HUES6 (cell line): ENCODE measurements at regions not wholly inside any gene's neighbourhood (a gene's known extent, or its start where the extent isn't known, plus 50 kb on each side); places are given as distances from the start of the nearest gene placed in this dataset.
"Not testable (repeated sequence)": the region's sequence is repeated elsewhere in the genome, so short reads cannot be mapped to it uniquely, and the experiment has no call there.

Experiments used
- H3K27ac ChIP-seq: 2 replicates; pipeline ENCODE4 v1.7.0; 2013; ENCODE audit warnings: low read depth, mild to moderate bottlenecking, low read length, inconsistent platforms
- H3K27me3 ChIP-seq: 2 replicates; pipeline ENCODE4 v1.6.1; 2013; ENCODE audit warnings: low read length; ENCODE audit not compliant: control insufficient read depth, insufficient read depth
- H3K36me3 ChIP-seq: 2 replicates; pipeline ENCODE4 v1.6.1; 2013; ENCODE audit warnings: low read length; ENCODE audit not compliant: control insufficient read depth, insufficient read depth
- H3K4me1 ChIP-seq: 2 replicates; pipeline ENCODE4 v1.6.1; 2013; ENCODE audit warnings: low read length; ENCODE audit not compliant: control insufficient read depth, insufficient read depth
- H3K4me3 ChIP-seq: 2 replicates; pipeline ENCODE4 v1.5.1; 2013; ENCODE audit warnings: low read depth, low read length
- H3K9ac ChIP-seq: one replicate; pipeline ENCODE4 v1.6.1; 2013; ENCODE audit warnings: mild to moderate bottlenecking, low read length
- H3K9me3 ChIP-seq: 2 replicates; pipeline ENCODE4 v1.6.1; 2013; ENCODE audit warnings: low read depth, low read length; ENCODE audit not compliant: control insufficient read depth, insufficient read depth

GRCh38 chr5:86565197-86565789 lies 52.4 kb upstream of the COX7C start:
- Histone ChIP-seq H3K27ac (no peak overlapping the region), H3K4me1 (no peaks in the 10 kb centered on the region), H3K4me3 (no peak overlapping the region), H3K27me3 (no peaks in the 10 kb centered on the region), H3K9me3 (no peaks in the 10 kb centered on the region), H3K9ac (no peak overlapping the region), H3K36me3 (no peaks in the 10 kb centered on the region)

GRCh38 chr5:86566030-86566429 lies 51.7 kb upstream of the COX7C start:
- not testable (repeated sequence) for H3K4me3 ChIP-seq, H3K9ac ChIP-seq, H3K36me3 ChIP-seq, H3K9me3 ChIP-seq, H3K27ac ChIP-seq, H3K4me1 ChIP-seq, H3K27me3 ChIP-seq
